ENCODE measurements at regions not wholly inside any gene's neighbourhood (a gene's known extent, or its start where the extent isn't known, plus 50 kb on each side); places are given as distances from the start of the nearest gene placed in this dataset.
"Not testable (repeated sequence)": the region's sequence is repeated elsewhere in the genome, so short reads cannot be mapped to it uniquely, and the experiment has no call there.

DNA sequence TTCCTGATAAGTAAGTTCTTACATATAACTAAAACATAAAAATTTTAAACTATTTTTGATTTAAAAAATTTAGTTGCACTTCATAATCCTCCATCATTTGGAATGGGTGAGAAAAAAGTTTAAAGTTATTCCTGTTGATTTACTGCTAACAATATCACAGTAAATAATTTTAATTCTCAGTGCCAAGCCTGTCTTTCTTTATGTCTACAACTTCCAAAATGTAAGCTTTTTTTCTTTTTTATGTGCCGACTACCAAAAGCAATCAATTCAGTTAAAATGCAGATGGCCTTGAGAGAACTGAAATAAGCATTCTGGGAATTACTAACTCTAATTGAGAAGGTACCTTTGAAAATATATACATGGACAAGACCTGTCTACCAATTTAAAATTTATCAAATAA, 1224.3 kb upstream of the B3GALT2 start:
- no peak for DNase-seq (ENCODE audit: low spot score)

- DNase-seq (ENCODE audit: low spot score) = not testable (repeated sequence)
Observed at GRCh38 chr1:194407238-194407637, 1220.8 kb upstream of the B3GALT2 start.

- no peak for DNase-seq (ENCODE audit: low spot score)
Observed at GRCh38 chr1:194394676-194395075, 1208.3 kb upstream of the B3GALT2 start.

GRCh38 chr1:194387531-194387930, 1201.1 kb upstream of the B3GALT2 start:
- no peak for DNase-seq (ENCODE audit: low spot score)

- DNase-seq (ENCODE audit: low spot score) = no peak
Observed at GRCh38 chr1:194378517-194378916, 1192.1 kb upstream of the B3GALT2 start.

DNA sequence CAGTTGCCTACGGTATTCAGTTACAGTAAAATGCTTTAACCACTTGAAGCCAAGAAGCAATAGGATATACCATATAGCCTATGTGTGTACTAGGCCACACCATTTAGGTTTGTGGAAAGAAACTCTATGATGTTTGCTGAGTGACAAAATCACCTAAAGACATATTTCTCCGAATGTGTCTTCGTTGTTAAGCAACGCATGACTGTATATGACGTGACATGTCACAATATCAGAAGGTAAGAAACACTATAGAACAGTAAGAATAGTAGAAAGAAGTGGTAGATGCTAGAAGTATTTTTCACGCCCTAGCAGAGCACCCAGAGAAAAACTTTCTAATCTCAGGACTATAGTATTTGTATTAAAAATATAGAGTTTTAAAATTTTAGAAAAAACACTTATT, 1188.2 kb upstream of the B3GALT2 start:
- no peak for DNase-seq (ENCODE audit: low spot score)

DNA sequence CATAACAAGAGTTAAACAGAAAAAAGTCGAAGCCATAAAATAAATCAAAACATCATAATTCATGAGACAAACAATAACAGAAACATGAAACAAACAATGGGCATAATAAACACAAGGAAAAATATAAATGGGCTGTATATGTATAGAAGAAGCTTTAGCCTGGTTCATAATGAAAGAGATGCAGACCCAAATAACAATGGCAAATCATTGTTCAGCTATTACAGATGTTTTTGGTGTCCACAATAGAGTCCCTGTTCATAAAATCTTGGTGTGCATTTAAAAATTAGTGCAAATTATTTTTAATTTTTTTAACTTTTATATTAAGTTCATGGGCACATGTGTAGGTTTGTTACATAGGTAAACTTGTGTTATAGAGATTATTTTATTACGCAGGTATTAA, 1185.9 kb upstream of the B3GALT2 start:
- no peak for DNase-seq (ENCODE audit: low spot score)

GRCh38 chr1:194369622-194370021, 1183.2 kb upstream of the B3GALT2 start:
- DNase-seq (ENCODE audit: low spot score) = no peak

DNA sequence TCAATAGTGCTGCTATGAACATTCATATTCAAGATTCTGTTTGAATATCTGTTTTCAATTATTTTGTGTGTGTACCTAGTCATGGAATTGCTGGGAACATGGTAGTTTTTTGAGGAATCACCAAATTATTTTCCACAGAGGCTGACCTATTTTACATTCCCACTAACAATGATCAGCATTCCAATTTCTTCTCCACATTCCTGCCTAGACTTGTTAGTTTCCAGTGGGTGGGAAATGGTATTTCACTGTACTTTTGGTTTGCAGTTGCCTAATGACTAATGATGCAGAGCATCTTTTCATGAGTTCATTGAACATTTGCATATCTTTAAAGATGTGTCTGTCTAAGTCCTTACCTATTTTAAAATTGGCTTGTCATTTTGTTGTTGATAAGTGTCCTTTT, 1182.6 kb upstream of the B3GALT2 start:
- no peak for DNase-seq (ENCODE audit: low spot score)

- DNase-seq (ENCODE audit: low spot score) = no peak
Observed at GRCh38 chr1:194367121-194367520, 1180.7 kb upstream of the B3GALT2 start.

DNA sequence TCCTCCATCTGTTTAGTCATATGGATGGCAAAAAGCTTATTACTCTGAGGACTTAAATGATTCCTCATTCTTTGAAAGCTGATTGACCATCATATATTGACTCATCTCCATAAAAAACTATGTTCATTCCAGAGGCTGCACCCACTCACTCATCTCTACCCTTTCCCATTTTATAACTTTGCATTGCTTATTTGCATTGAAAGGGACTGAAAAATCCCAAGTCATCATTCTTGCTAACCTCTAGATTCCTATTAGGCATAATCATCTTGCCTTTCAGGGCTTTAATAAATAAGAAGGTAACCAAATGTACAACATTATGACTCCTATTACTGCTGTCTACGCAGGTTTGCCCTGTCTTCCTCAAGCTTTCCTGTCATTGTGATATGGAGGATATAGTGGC, 1180.3 kb upstream of the B3GALT2 start:
- DNase-seq (ENCODE audit: low spot score) = no peak

- no peak for DNase-seq (ENCODE audit: low spot score)
Observed at GRCh38 chr1:194362327-194362726, 1175.9 kb upstream of the B3GALT2 start.

DNA sequence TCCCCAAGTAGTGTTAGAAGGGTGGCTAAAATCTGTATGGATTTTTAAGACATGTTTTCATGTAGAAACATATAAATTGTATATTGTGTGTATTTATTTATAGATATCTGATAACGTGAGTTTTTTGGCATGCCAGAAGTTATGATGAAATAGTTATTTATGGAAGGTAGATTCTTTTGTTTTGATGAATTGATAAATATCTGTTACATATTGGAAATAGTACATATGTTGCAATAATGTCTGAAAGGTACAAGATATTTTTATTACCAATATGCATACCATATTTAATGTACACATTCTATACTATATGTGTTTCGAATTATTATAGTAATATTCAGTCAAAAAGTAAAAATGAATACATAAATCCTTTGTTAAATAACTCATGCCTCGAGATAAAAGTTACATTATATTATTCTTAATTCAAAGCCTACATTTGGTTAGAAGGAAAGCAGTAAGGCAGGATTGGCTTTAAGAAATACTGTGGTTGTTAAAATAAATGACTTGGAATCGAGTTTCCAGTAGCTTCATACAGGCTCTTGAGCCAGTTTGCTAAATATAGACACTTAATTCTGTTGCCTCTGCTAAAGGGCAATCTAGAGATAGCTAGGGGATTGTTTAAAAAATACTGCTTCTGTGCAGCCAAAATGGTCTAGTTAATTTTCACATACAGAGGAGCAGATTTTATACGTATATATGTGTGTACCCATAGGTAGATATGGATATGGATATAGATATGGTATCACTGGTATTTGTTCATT, 1175.1 kb upstream of the B3GALT2 start:
- DNase-seq (ENCODE audit: low spot score) = no peak

DNA sequence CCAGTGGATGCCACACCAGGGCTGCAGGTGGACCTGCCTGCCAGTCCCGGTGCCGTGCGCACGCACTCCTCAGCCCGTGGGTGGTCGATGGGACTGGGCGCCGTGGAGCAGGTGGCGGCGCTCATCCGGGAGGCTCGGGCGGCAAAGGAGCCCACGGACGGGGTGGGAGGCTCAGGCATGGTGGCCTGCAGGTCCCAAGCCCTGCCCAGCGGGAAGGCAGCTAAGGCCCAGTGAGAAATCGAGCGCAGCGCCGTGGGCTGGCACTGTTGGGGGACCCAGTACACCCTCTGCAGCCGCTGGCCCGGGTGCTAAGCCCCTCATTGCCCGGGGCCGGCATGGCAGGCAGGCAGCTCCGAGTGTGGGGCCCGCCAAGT, 1171.8 kb upstream of the B3GALT2 start:
- no peak for DNase-seq (ENCODE audit: low spot score)

DNA sequence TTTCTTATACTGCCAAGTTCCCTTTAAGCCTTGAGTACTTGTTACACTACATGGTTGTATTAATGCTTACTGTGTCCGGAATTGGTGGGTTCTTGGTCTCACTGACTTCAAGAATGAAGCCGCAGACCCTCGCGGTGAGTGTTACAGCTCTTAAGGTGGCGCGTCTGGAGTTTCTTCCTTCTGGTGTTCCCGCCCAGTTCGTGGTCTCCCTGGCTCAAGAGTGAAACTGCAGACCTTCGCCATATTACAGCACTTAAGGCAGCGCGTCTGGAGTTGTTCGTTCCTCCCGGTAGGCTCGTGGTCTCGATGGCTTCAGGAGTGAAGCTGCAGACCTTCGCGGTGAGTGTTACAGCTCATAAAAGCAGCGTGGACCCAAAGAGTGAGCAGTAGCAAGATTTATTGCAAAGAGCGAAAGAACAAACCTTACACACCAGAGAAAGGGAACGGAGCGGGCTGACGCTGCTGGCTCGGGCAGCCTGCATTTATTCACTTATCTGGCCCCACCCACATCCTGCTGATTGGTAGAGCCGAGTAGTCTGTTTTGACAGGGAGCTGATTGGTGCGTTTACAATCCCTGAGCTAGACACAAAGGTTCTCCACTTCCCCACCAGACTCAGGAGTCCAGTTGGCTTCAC, 1171.3 kb upstream of the B3GALT2 start:
- not testable (repeated sequence) for DNase-seq (ENCODE audit: low spot score)

GRCh38 chr1:194355488-194356106, 1169.2 kb upstream of the B3GALT2 start:
- no peak for DNase-seq (ENCODE audit: low spot score)

DNA sequence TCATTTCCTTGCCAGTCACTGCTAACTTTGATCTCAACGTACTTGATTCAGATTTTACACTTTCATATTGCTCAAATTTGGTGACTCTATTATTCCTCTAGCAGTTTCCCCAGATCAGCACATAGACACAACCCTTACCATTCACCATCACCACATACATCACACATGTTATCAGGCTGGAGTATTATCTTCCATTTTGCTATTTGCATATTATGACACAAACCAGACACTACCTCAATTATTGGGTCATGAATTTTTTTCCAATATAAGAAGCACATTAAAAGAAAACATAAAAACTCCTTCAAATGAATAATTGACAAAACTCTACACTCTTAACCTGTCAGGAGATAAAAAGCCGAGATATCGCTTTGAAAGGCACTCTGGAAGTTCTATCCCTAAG, 1166.7 kb upstream of the B3GALT2 start:
- no peak for DNase-seq (ENCODE audit: low spot score)

- no peak for DNase-seq (ENCODE audit: low spot score)
Observed at GRCh38 chr1:194347200-194347599, 1160.8 kb upstream of the B3GALT2 start.

- DNase-seq (ENCODE audit: low spot score) = no peak
Observed at GRCh38 chr1:194342484-194343262, 1156.3 kb upstream of the B3GALT2 start.

GRCh38 chr1:194341587-194341986, 1155.2 kb upstream of the B3GALT2 start:
- DNase-seq (ENCODE audit: low spot score) = no peak

DNA sequence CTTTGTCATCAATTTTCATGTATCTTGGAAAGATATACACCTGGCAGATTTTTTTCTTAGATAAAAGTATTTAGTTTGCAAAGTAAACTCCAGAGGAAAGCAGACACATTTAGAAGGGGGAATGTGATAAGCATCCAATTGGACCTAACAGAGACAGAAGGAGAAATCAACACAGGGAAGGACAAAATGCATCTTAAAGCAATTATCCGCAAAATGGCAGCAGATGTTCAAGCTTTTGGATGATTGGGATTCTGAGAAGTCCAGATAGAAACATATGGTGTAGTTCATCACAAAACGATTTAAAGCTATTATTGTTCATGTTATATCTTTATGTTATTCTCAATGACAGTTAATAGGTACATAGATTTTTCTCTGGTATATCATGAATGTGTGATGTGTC, 1153.1 kb upstream of the B3GALT2 start:
- DNase-seq (ENCODE audit: low spot score) = no peak

DNA sequence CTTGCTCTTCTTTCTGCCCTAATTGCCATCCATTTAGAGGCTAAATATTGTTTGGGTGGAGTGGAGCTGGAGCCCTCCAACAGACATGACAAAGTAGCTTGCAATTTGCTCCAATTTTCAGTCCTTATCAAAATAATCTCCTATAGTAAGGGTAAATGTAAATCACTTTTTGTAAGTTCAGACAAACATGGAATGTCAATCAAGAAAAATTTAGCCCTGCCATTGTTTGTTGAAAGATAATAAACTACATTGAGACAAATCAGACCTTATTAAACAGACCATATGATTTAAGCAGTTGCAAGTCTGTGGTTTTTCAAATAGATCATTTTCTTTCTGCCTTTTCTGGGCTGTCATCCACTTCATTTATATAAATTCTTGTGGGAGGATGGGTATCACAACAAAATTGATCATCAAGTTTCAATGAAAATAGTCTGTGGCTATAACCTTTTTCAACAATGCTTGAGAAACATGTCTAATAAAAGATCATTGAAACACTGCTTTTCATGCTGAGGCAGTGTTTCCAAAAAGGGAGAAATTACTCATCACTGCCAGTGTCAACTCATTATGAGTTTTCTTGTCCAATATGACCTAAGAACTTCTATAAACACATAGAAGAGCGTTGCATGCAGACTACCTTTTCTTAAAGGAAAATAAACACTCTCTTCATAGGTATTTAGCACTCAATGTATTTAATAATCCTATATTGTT, 1152.0 kb upstream of the B3GALT2 start:
- no peak for DNase-seq (ENCODE audit: low spot score)
